Activated naive CD8-positive, alpha-beta T cell treated with anti-CD3 and anti-CD28 coated beads, Interleukin-2, amount 10 ng/mL, durations not matched to agents 7 days and 5 days (primary cell): ENCODE measurements at regions not wholly inside any gene's neighbourhood (a gene's known extent, or its start where the extent isn't known, plus 50 kb on each side); places are given as distances from the start of the nearest gene placed in this dataset.
"Not testable (repeated sequence)": the region's sequence is repeated elsewhere in the genome, so short reads cannot be mapped to it uniquely, and the experiment has no call there.

ENCODE experiments used
- ATAC-seq: fragments of 150-1000 bp; cut with Tn5 transposase; one replicate; pipeline ENCODE4 v1.10.0; 2021; ENCODE audit warnings: low read depth, moderate library complexity
- POLR2A ChIA-PET: fragments of 350-600 bp; sonication (Branson Sonifier 250); formaldehyde crosslinking; loops from one replicate; lab custom pipeline; 2021; ENCODE audit warnings: antibody characterized with exemption; lab: Charles Lee
- DNase-seq: peaks from one replicate; pipeline ENCODE4 v3.0.0; 2021
- H3K27ac Mint-ChIP-seq: one replicate; pipeline ENCODE4 v1.8.0; 2022; ENCODE audit warnings: mild to moderate bottlenecking, mixed read lengths
- H3K27me3 Mint-ChIP-seq: one replicate; pipeline ENCODE4 v1.8.0; 2022; ENCODE audit warnings: mild to moderate bottlenecking, moderate library complexity, mixed read lengths
- H3K36me3 Mint-ChIP-seq: one replicate; pipeline ENCODE4 v1.8.0; 2021; ENCODE audit warnings: mild to moderate bottlenecking, mixed read lengths
- H3K4me1 Mint-ChIP-seq: one replicate; pipeline ENCODE4 v1.8.0; 2021; ENCODE audit warnings: mixed read lengths
- H3K4me3 Mint-ChIP-seq: one replicate; pipeline ENCODE4 v1.8.0; 2022; ENCODE audit warnings: mild to moderate bottlenecking, moderate library complexity, mixed read lengths
- H3K9me3 Mint-ChIP-seq: one replicate; pipeline ENCODE4 v1.8.0; 2021; ENCODE audit warnings: mixed read lengths

- DNase-seq (no peak), ATAC-seq (no peak)
- no peak overlapping the region for H3K27ac Mint-ChIP-seq
- H3K9me3 Mint-ChIP-seq = no peaks in the 10 kb centered on the region
- H3K36me3 Mint-ChIP-seq = no peaks in the 10 kb centered on the region
- POLR2A ChIA-PET = no interaction called here
- no peaks in the 10 kb centered on the region for H3K27me3 Mint-ChIP-seq
- H3K4me3 Mint-ChIP-seq = no peak overlapping the region
- no peaks in the 10 kb centered on the region for H3K4me1 Mint-ChIP-seq
Measured at GRCh38 chr3:5861151-5861550, 673.6 kb downstream of the EDEM1 start.

DNA sequence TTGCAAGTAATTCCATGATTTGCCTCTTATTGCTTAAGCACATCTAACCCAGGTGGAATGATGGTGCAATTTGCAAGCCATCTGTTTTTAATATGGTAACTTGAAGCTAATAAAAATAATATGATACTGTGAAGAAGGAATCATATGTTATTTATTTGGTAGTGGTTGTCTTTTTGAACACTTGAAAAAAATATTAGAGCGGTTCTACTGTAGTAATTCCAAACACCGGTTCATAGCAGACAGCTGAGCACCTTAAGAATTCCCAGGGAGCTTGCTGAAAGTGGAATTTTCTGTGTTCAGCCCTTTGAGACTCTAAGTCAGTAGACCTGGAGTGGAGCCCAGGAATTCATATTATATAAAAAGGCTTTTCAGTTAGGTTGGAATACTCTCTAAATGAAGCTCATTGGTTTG, 687.4 kb downstream of the EDEM1 start:
- POLR2A ChIA-PET = no interaction called here

GRCh38 chr3:5888851-5889250, 701.3 kb downstream of the EDEM1 start:
- Mint-ChIP-seq H3K9me3 (peaks cover 3% of the 10 kb centered on the region), H3K4me1 (no peaks in the 10 kb centered on the region), H3K27me3 (no peaks in the 10 kb centered on the region), H3K36me3 (no peaks in the 10 kb centered on the region), H3K4me3 (no peak overlapping the region), H3K27ac (no peak overlapping the region)
- no peak for DNase-seq
- POLR2A ChIA-PET = no interaction called here
- ATAC-seq = no peak

More for the DNA sequence above, 687.4 kb downstream of the EDEM1 start:
- DNase-seq (no peak), ATAC-seq (no peak)
- no peaks in the 10 kb centered on the region for H3K27me3 Mint-ChIP-seq
- no peak overlapping the region for H3K4me3 Mint-ChIP-seq
- no peaks in the 10 kb centered on the region for H3K9me3 Mint-ChIP-seq
- H3K36me3 Mint-ChIP-seq = no peaks in the 10 kb centered on the region
- H3K27ac Mint-ChIP-seq = no peak overlapping the region
- H3K4me1 Mint-ChIP-seq = no peaks in the 10 kb centered on the region

GRCh38 chr3:5889374-5889773, 701.9 kb downstream of the EDEM1 start:
- POLR2A ChIA-PET = no interaction called here
- no peak overlapping the region for H3K27ac Mint-ChIP-seq
- H3K36me3 Mint-ChIP-seq = no peaks in the 10 kb centered on the region
- no peaks in the 10 kb centered on the region for H3K27me3 Mint-ChIP-seq
- DNase-seq = no peak
- peaks cover 3% of the 10 kb centered on the region for H3K9me3 Mint-ChIP-seq
- no peaks in the 10 kb centered on the region for H3K4me1 Mint-ChIP-seq
- H3K4me3 Mint-ChIP-seq = no peak overlapping the region
- ATAC-seq = no peak

- DNase-seq (no peak), ATAC-seq (no peak)
- no peaks in the 10 kb centered on the region for H3K36me3 Mint-ChIP-seq
- no peak overlapping the region for H3K4me3 Mint-ChIP-seq
- peaks cover 3% of the 10 kb centered on the region for H3K9me3 Mint-ChIP-seq
- H3K27me3 Mint-ChIP-seq = no peaks in the 10 kb centered on the region
- no peak overlapping the region for H3K27ac Mint-ChIP-seq
- H3K4me1 Mint-ChIP-seq = no peaks in the 10 kb centered on the region
- POLR2A ChIA-PET = no interaction called here
Measured at GRCh38 chr3:5891711-5892110, 704.2 kb downstream of the EDEM1 start.

- H3K9me3 Mint-ChIP-seq = no peaks in the 10 kb centered on the region
- ATAC-seq = no peak
- POLR2A ChIA-PET = no interaction called here
- H3K36me3 Mint-ChIP-seq = no peaks in the 10 kb centered on the region
- no peaks in the 10 kb centered on the region for H3K4me1 Mint-ChIP-seq
- H3K27ac Mint-ChIP-seq = no peak overlapping the region
- no peaks in the 10 kb centered on the region for H3K27me3 Mint-ChIP-seq
- DNase-seq = no peak
- no peak overlapping the region for H3K4me3 Mint-ChIP-seq
Measured at GRCh38 chr3:5898106-5898505, 710.6 kb downstream of the EDEM1 start.

DNA sequence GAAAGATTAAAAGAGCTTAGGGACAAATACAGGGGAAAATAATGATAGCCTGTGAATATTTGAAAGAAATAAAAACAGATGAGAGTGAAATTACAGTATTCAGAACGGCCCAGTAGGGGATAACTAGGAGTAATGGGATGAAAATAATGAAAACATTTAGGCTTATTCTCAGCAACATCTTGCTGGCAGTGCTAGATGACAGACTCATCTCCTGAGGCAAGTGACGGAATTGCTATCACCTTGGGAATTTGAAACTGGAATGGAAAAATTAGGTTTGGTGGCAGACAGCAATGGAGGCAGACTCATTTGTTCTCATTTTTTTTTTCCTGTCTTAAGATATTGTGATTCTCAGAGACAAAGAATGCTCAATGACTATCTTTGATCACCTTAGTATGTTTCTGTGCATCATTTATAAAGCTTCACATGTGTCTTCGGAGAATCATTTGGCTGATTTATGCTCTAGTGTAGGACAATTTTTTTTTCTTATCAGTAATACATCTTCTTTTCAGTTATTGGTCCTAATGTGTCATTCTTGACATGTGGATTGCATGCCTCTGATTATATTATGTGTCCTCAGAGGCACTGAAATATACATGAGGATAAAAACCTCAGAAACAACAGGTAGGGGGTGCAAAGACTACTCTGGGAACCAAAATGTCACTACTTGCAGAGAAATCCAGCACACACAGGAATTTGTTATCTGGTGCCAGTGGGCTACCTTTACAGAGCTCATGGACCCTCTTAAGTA, 711.7 kb downstream of the EDEM1 start:
- no peaks in the 10 kb centered on the region for H3K36me3 Mint-ChIP-seq
- H3K9me3 Mint-ChIP-seq = no peaks in the 10 kb centered on the region
- ATAC-seq (no peak), DNase-seq (no peak)
- H3K27ac Mint-ChIP-seq = no peak overlapping the region
- H3K4me1 Mint-ChIP-seq = no peaks in the 10 kb centered on the region
- POLR2A ChIA-PET = no interaction called here
- H3K4me3 Mint-ChIP-seq = no peak overlapping the region
- no peaks in the 10 kb centered on the region for H3K27me3 Mint-ChIP-seq

DNA sequence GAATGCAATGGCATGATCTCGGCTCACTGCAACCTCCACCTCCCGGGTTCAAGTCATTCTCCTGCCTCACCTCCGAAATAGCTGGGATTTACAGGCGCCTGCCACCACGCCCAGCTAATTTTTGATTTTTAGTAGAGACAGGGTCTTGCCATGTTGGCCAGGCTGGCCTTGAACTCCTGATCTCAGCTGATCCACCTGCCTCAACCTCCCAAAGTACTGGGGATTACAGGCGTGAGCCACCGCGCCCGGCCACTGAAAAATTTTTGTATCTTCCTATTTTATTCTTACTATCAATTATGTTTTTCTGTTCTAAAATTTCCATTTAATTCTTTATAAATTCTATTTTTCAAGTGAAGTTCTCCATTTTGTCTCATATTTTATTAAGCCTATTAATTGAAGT, 730.4 kb downstream of the EDEM1 start:
- no peak for ATAC-seq
- no peaks in the 10 kb centered on the region for H3K4me1 Mint-ChIP-seq
- H3K27me3 Mint-ChIP-seq = no peaks in the 10 kb centered on the region
- POLR2A ChIA-PET = no interaction called here
- H3K4me3 Mint-ChIP-seq = no peak overlapping the region
- H3K36me3 Mint-ChIP-seq = no peaks in the 10 kb centered on the region
- H3K9me3 Mint-ChIP-seq = peaks cover 8% of the 10 kb centered on the region
- no peak overlapping the region for H3K27ac Mint-ChIP-seq
- no peak for DNase-seq

DNA sequence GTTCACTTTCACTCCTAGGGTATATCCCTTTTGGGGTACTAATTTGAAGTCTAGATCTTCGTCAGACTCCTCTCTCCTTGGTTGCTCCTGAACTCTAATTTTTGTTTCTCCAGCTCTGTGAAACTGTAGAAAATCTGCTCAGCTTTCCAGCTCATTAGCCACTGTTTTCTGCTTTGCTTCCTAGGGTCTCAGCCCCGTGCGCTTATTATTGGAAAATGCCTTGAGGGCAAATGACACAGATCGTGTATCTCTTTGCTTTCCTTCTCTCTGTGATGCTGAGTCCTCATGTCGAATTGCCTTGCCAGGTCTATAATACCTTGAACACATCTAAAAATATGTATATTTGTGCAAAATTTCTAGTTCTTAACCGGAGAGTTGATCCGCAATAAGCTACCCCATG, 731.1 kb downstream of the EDEM1 start:
- no peak for ATAC-seq
- no peaks in the 10 kb centered on the region for H3K4me1 Mint-ChIP-seq
- no peak overlapping the region for H3K4me3 Mint-ChIP-seq
- H3K36me3 Mint-ChIP-seq = no peaks in the 10 kb centered on the region
- POLR2A ChIA-PET = no interaction called here
- no peak for DNase-seq
- H3K9me3 Mint-ChIP-seq = peaks cover 8% of the 10 kb centered on the region
- H3K27me3 Mint-ChIP-seq = no peaks in the 10 kb centered on the region
- H3K27ac Mint-ChIP-seq = no peak overlapping the region

DNA sequence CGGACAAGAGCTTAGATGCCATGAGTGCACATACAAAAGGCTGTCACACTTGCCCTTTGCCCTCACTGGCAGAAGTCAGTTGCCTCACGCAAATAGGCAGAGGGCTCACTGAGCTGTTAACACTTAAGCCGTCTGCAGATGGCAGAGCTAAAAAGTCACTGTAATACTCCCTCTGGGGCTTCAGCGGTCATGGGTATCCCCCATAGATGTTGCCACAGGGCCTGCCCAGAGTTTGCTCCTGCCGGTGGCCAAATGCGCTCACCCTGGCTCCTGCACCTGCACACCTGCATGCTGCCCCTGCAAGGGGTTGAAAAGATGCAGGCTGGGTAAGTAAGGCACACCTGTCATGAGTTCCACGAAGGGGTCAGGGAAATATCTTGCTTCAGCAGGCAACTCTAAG, 741.5 kb downstream of the EDEM1 start:
- H3K9me3 Mint-ChIP-seq = no peaks in the 10 kb centered on the region
- no peaks in the 10 kb centered on the region for H3K4me1 Mint-ChIP-seq
- H3K27me3 Mint-ChIP-seq = no peaks in the 10 kb centered on the region
- H3K27ac Mint-ChIP-seq = no peak overlapping the region
- H3K4me3 Mint-ChIP-seq = no peak overlapping the region
- no peaks in the 10 kb centered on the region for H3K36me3 Mint-ChIP-seq
- POLR2A ChIA-PET = no interaction called here
- ATAC-seq (no peak), DNase-seq (no peak)

GRCh38 chr3:5944061-5944460, 756.6 kb downstream of the EDEM1 start:
- ATAC-seq, H3K4me3 Mint-ChIP-seq, H3K4me1 Mint-ChIP-seq, H3K9me3 Mint-ChIP-seq, POLR2A ChIA-PET, H3K27ac Mint-ChIP-seq, H3K36me3 Mint-ChIP-seq, DNase-seq, H3K27me3 Mint-ChIP-seq: not testable (repeated sequence)

GRCh38 chr3:5948084-5948483, 760.6 kb downstream of the EDEM1 start:
- POLR2A ChIA-PET = no interaction called here
- no peak overlapping the region for H3K4me3 Mint-ChIP-seq
- H3K4me1 Mint-ChIP-seq = no peaks in the 10 kb centered on the region
- H3K27ac Mint-ChIP-seq = no peak overlapping the region
- DNase-seq = no peak
- ATAC-seq = no peak
- H3K9me3 Mint-ChIP-seq = no peaks in the 10 kb centered on the region
- no peaks in the 10 kb centered on the region for H3K27me3 Mint-ChIP-seq
- H3K36me3 Mint-ChIP-seq = no peaks in the 10 kb centered on the region

DNA sequence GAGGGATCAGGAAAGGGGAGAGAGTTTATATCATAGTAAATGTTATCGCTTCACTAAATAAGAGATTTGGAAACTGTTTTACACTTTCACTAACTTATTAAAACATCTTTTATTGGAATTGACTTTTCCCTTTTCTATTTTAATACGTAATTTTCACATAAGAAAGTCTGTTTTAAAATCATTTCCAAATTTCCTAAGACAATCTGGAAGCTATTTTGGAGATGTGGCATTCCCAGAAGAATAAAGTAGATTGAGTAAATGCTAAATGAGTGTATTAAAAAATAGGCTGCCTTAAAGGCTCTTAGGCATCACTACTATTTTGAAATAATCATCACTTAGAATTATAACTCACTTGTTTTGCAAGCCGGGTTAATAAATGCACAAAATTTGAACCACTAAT, 763.5 kb downstream of the EDEM1 start:
- H3K4me1 Mint-ChIP-seq = no peaks in the 10 kb centered on the region

GRCh38 chr3:5972586-5972985, 785.1 kb downstream of the EDEM1 start:
- no peak for ATAC-seq
- POLR2A ChIA-PET = no interaction called here
- no peak overlapping the region for H3K4me3 Mint-ChIP-seq
- peaks cover 3% of the 10 kb centered on the region for H3K9me3 Mint-ChIP-seq
- no peak for DNase-seq
- H3K36me3 Mint-ChIP-seq = no peaks in the 10 kb centered on the region
- no peak overlapping the region for H3K27ac Mint-ChIP-seq
- no peaks in the 10 kb centered on the region for H3K27me3 Mint-ChIP-seq
- H3K4me1 Mint-ChIP-seq = no peaks in the 10 kb centered on the region

More for the DNA sequence above, 763.5 kb downstream of the EDEM1 start:
- Mint-ChIP-seq H3K36me3 (no peaks in the 10 kb centered on the region), H3K9me3 (no peaks in the 10 kb centered on the region), H3K27me3 (no peaks in the 10 kb centered on the region), H3K4me3 (no peak overlapping the region), H3K27ac (no peak overlapping the region)
- DNase-seq (no peak), ATAC-seq (no peak)
- POLR2A ChIA-PET = no interaction called here
